Colonic mucosa (tissue), 4 donors: ENCODE measurements at regions not wholly inside any gene's neighbourhood (a gene's known extent, or its start where the extent isn't known, plus 50 kb on each side); places are given as distances from the start of the nearest gene placed in this dataset.
"Not testable (repeated sequence)": the region's sequence is repeated elsewhere in the genome, so short reads cannot be mapped to it uniquely, and the experiment has no call there.

ENCODE experiments used
- DNase-seq: peaks from one replicate; pipeline ENCODE4 v3.0.0-alpha.2; 2020
- H3K27ac ChIP-seq: fragments of 200-600 bp; one replicate; pipeline ENCODE4 v1.8.0; 2021
- H3K27me3 ChIP-seq: fragments of 200-600 bp; one replicate; pipeline ENCODE4 v1.8.0; 2021
- H3K36me3 ChIP-seq: fragments of 200-600 bp; one replicate; pipeline ENCODE4 v1.8.0; 2021
- H3K4me1 ChIP-seq: fragments of 200-600 bp; one replicate; pipeline ENCODE4 v1.8.0; 2021; ENCODE audit warnings: mild to moderate bottlenecking
- H3K4me3 ChIP-seq: fragments of 200-600 bp; one replicate; pipeline ENCODE4 v1.8.0; 2021
- H3K9ac ChIP-seq, 2 donors: one replicate each; pipeline ENCODE4 v1.7.0; 2013; ENCODE audit warnings: control low read depth in 2 of 2, low read depth in 2 of 2, low read length in 2 of 2
- H3K9me3 ChIP-seq: fragments of 200-600 bp; one replicate; pipeline ENCODE4 v1.8.0; 2021
- CTCF ChIP-seq: fragments of 200-600 bp; IDR thresholded peaks from one replicate; pipeline ENCODE4 v1.8.0; 2022; ENCODE audit warnings: antibody characterized with exemption, mild to moderate bottlenecking
- intact Hi-C: fragments of 100-400 bp; cut with DNase I; formaldehyde crosslinking; loops from one replicate; pipeline ENCODE4 v1.14.1; 2022
- donor health status: healthy.
- donor health status: DM: no; HTN: no; CAD: no.
- donor health status: DM: no; HTN: no; CAD: no.

GRCh38 chr2:57049273-57049672, 865.5 kb downstream of the CCDC85A start:
- no peak for TF ChIP-seq CTCF
- H3K4me3 ChIP-seq = no peak overlapping the region
- no peaks in the 10 kb centered on the region for H3K27me3 ChIP-seq
- H3K9me3 ChIP-seq = no peaks in the 10 kb centered on the region
- H3K27ac ChIP-seq = no peak overlapping the region
- intact Hi-C loops = no loop called here
- no peak for DNase-seq
- no peak overlapping the region for H3K9ac ChIP-seq
- H3K36me3 ChIP-seq = no peaks in the 10 kb centered on the region
- H3K4me1 ChIP-seq = no peaks in the 10 kb centered on the region

- H3K36me3 ChIP-seq = no peaks in the 10 kb centered on the region
- H3K4me1 ChIP-seq = no peaks in the 10 kb centered on the region
- intact Hi-C loops = no loop called here
- no peak overlapping the region for H3K27ac ChIP-seq
- DNase-seq = no peak
- H3K27me3 ChIP-seq = no peaks in the 10 kb centered on the region
- H3K4me3 ChIP-seq = no peak overlapping the region
- H3K9ac ChIP-seq = no peak overlapping the region
- no peaks in the 10 kb centered on the region for H3K9me3 ChIP-seq
- TF ChIP-seq CTCF = no peak
These were observed 866.2 kb downstream of the CCDC85A start for GRCh38 chr2:57050007-57050406.

DNA sequence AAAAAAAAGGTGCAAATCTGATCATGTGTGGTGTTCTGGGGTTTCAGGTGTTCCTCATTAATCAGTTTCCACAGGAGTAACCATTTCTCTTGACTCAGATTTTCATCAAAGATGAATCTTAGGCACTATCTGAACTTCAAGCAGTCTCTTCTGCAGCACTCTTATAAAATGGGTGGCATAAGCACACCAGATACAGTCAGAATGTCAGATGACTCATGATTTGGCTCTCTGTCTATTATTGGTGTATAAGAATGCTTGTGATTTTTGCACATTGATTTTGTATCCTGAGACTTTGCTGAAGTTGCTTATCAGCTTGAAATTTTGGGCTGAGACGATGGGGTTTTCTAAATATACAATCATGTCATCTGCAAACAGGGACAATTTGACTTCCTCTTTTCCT, 882.5 kb downstream of the CCDC85A start:
- DNase-seq, H3K4me1 ChIP-seq, H3K36me3 ChIP-seq, H3K9me3 ChIP-seq, H3K27me3 ChIP-seq, H3K4me3 ChIP-seq, H3K9ac ChIP-seq, H3K27ac ChIP-seq, intact Hi-C loops: not testable (repeated sequence)

GRCh38 chr2:57075226-57075625, 891.4 kb downstream of the CCDC85A start:
- DNase-seq = no peak
- Histone ChIP-seq H3K27me3 (no peaks in the 10 kb centered on the region), H3K27ac (no peak overlapping the region), H3K36me3 (no peaks in the 10 kb centered on the region), H3K4me3 (no peak overlapping the region), H3K4me1 (no peaks in the 10 kb centered on the region), H3K9me3 (no peaks in the 10 kb centered on the region), H3K9ac (no peak overlapping the region)
- intact Hi-C loops = no loop called here
- no peak for TF ChIP-seq CTCF

- no peaks in the 10 kb centered on the region for H3K9me3 ChIP-seq
- H3K27ac ChIP-seq = no peak overlapping the region
- no peak overlapping the region for H3K9ac ChIP-seq
- H3K36me3 ChIP-seq = no peaks in the 10 kb centered on the region
- no peak for DNase-seq
- H3K4me3 ChIP-seq = no peak overlapping the region
- TF ChIP-seq CTCF = no peak
- intact Hi-C loops = no loop called here
- no peaks in the 10 kb centered on the region for H3K27me3 ChIP-seq
- no peaks in the 10 kb centered on the region for H3K4me1 ChIP-seq
These were observed 896.2 kb downstream of the CCDC85A start for GRCh38 chr2:57080035-57080434.

DNA sequence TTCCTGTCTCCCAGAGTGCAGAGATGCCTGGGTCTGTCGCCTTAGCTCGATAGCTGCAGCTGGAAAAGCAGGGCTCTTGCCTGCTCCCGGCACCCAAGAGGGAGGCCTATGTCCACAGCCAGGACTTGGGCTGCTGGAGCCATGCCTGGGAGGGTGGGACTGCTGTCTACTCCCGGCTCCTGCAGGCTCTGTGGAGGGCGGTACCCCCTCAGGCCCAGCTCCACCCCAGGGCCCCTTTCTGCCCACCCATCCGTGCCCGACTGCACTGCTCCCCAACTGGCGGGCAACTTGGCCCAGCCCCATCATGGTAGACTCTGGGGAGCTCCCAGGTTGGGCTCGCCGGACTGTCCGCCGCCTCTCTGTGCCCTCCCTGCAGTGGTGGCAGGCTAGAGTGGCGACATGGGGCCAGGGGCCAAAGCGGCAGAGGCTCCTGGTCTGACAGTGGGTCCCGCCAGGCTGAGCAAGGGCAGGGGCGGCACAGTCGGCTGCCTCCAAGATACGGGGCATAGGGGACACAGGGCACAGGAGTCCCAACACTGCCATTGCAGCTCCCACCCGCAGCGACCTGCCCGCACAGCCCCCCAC, 901.0 kb downstream of the CCDC85A start:
- no peak overlapping the region for H3K27ac ChIP-seq
- no peak for TF ChIP-seq CTCF

More for the DNA sequence above, 901.0 kb downstream of the CCDC85A start:
- no peak overlapping the region for H3K9ac ChIP-seq
- H3K4me3 ChIP-seq = no peak overlapping the region
- no peaks in the 10 kb centered on the region for H3K9me3 ChIP-seq
- no peaks in the 10 kb centered on the region for H3K27me3 ChIP-seq
- intact Hi-C loops = no loop called here
- no peaks in the 10 kb centered on the region for H3K36me3 ChIP-seq
- DNase-seq = no peak
- no peaks in the 10 kb centered on the region for H3K4me1 ChIP-seq
